Suprapubic skin (tissue), 4 donors: ENCODE measurements at regions not wholly inside any gene's neighbourhood (a gene's known extent, or its start where the extent isn't known, plus 50 kb on each side); places are given as distances from the start of the nearest gene placed in this dataset.

ENCODE experiments used
- DNase-seq, 2 donors: peaks; one replicate each; pipeline ENCODE4 v3.0.0-alpha.2; 2019; ENCODE audit warnings: low spot score in 2 of 2
- H3K27ac ChIP-seq: fragments of 200-600 bp; sonication (generic); one replicate; pipeline ENCODE4 v1.5.1; 2019
- H3K27me3 ChIP-seq: fragments of 200-600 bp; sonication (generic); one replicate; pipeline ENCODE4 v1.5.1; 2019
- H3K36me3 ChIP-seq: fragments of 200-600 bp; sonication (generic); one replicate; pipeline ENCODE4 v1.5.1; 2019
- H3K4me1 ChIP-seq: fragments of 200-600 bp; sonication (generic); one replicate; pipeline ENCODE4 v1.5.1; 2019
- H3K4me3 ChIP-seq: fragments of 200-600 bp; sonication (generic); one replicate; pipeline ENCODE4 v1.5.1; 2019; ENCODE audit warnings: mild to moderate bottlenecking
- H3K9me3 ChIP-seq: fragments of 200-600 bp; sonication (generic); one replicate; pipeline ENCODE4 v1.5.1; 2019
- EP300 ChIP-seq: sonication (generic); formaldehyde crosslinking; IDR thresholded peaks from one replicate; pipeline ENCODE4 v1.6.1; 2017; ENCODE audit warnings: antibody characterized with exemption
- POLR2A ChIP-seq, 2 donors: fragments of 450-650 bp; IDR thresholded peaks; one replicate each; pipeline ENCODE4 v1.6.1; 2017; ENCODE audit warnings: antibody characterized with exemption in 2 of 2, mild to moderate bottlenecking in 2 of 2, moderate library complexity in 2 of 2
- POLR2AphosphoS5 ChIP-seq, 3 donors: sonication (generic); formaldehyde crosslinking; IDR thresholded peaks; one replicate each; pipeline ENCODE4 v1.6.1; 2017; ENCODE audit warnings: antibody characterized with exemption in 3 of 3
- WGBS: methylation state at CpG from one replicate; pipeline ENCODE4 v1.1.5; 2018; 5-methylcytosine and 5-hydroxymethylcytosine counted together
- TF ChIP-seq, protein P1 (sequence below), 2 donors: fragments of 200-600 bp in 1 of 2; fragments of 450-650 bp in 1 of 2; sonication (generic) in 1 of 2; IDR thresholded peaks; one replicate each; pipeline ENCODE4 v1.5.1; 2016 to 2019; ENCODE audit warnings: antibody characterized with exemption in 2 of 2, mild to moderate bottlenecking in 1 of 2, moderate library complexity in 1 of 2

DNA sequence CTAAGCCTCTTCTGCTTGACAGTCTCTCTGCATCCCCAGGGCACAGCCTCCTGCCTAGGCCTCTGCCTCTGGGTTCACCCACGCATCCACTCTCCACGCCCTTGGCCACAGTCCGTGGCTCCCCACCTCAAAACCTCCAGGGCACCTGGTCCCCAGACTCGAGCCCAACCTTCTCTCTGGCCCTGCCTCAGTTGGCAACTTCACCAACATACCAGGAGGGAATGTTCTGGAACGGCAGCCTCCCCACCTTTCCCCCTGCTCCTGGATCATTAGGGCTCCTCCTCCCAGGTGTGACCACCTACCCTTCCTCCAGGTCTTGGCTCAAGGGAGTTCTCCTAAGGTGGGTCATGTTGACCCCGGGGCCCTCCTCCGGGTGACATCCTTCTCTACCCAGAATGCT is 69.1 kb downstream of the SOX1 start:
- H3K27ac ChIP-seq: no peak overlapping the region
- H3K27me3 ChIP-seq: peaks cover 50% of the 10 kb centered on the region
- H3K4me1 ChIP-seq: no peaks in the 10 kb centered on the region
- WGBS: 83% methylated on average over 7 of the region's 7 CpGs
- H3K9me3 ChIP-seq: no peaks in the 10 kb centered on the region
- no peaks in the 10 kb centered on the region for H3K36me3 ChIP-seq
- TF ChIP-seq POLR2A (IDR thresholded peaks at IDR 0.05) (no peak), EP300 (no peak), POLR2AphosphoS5 (IDR thresholded peaks at IDR 0.05) (no peak)
- TF ChIP-seq, protein P1, sequence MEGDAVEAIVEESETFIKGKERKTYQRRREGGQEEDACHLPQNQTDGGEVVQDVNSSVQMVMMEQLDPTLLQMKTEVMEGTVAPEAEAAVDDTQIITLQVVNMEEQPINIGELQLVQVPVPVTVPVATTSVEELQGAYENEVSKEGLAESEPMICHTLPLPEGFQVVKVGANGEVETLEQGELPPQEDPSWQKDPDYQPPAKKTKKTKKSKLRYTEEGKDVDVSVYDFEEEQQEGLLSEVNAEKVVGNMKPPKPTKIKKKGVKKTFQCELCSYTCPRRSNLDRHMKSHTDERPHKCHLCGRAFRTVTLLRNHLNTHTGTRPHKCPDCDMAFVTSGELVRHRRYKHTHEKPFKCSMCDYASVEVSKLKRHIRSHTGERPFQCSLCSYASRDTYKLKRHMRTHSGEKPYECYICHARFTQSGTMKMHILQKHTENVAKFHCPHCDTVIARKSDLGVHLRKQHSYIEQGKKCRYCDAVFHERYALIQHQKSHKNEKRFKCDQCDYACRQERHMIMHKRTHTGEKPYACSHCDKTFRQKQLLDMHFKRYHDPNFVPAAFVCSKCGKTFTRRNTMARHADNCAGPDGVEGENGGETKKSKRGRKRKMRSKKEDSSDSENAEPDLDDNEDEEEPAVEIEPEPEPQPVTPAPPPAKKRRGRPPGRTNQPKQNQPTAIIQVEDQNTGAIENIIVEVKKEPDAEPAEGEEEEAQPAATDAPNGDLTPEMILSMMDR (IDR thresholded peaks at IDR 0.05): no peak
- H3K4me3 ChIP-seq: no peak overlapping the region
- DNase-seq: no peak

DNA sequence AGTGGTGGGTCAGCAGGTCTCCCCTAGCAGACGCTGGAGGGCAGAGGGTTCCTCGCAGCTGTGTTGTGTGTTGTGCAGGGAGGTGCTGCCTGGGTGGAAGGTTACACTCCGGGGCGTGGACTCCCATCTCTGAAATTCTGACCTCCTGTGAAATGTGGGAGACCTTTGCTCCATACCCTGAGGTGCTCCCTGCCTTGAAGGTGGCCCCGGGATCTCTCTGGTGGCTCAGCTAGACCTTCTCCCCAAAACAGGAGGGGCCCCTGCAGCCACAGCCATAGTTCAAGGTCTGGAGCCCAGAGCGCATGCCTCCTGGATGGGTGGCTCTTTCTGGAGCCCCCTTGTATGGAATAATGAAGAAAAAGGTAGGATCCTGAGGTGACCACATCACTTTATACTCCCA is 70.2 kb downstream of the SOX1 start:
- WGBS: 75% methylated on average over 6 of the region's 6 CpGs

DNA sequence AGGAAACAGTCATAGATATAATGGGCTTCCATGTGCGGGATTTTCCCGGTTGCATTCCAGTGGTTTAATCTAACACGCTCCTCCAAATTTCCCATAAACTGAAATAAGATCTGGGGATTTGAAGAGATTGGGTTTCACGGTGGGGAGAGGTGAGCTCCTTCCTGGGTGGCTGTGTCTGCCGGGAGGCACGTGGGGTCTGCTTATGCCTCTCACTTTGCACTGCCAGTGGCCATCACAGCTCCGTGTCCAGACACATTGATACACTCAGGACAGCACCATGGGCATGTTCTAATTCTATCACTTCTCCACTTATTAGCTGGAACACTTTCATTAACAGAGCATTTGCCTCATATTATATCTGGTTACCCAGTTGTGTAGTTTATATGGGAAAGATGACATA is 73.4 kb downstream of the SOX1 start:
- WGBS: 35% methylated on average over 7 of the region's 7 CpGs
- no peak overlapping the region for H3K27ac ChIP-seq
- H3K27me3 ChIP-seq: peaks cover 32% of the 10 kb centered on the region
- TF ChIP-seq EP300 (no peak), POLR2AphosphoS5 (IDR thresholded peaks at IDR 0.05) (no peak), POLR2A (IDR thresholded peaks at IDR 0.05) (no peak)
- TF ChIP-seq, protein P1 (IDR thresholded peaks at IDR 0.05): no peak
- H3K4me1 ChIP-seq: no peaks in the 10 kb centered on the region
- DNase-seq: no peak
- H3K4me3 ChIP-seq: no peak overlapping the region
- H3K36me3 ChIP-seq: no peaks in the 10 kb centered on the region
- H3K9me3 ChIP-seq: no peaks in the 10 kb centered on the region

More for the DNA sequence above, 70.2 kb downstream of the SOX1 start:
- H3K4me3 ChIP-seq: no peak overlapping the region
- H3K27me3 ChIP-seq: peaks cover 47% of the 10 kb centered on the region
- no peaks in the 10 kb centered on the region for H3K4me1 ChIP-seq
- DNase-seq: peak in 1 of 2 donors; percentile 40
- no peak overlapping the region for H3K27ac ChIP-seq
- TF ChIP-seq EP300: no peak
- TF ChIP-seq, protein P1 (IDR thresholded peaks at IDR 0.05): no peak
- TF ChIP-seq POLR2AphosphoS5 (IDR thresholded peaks at IDR 0.05): no peak
- TF ChIP-seq POLR2A (IDR thresholded peaks at IDR 0.05): no peak
- no peaks in the 10 kb centered on the region for H3K9me3 ChIP-seq
- no peaks in the 10 kb centered on the region for H3K36me3 ChIP-seq

DNA sequence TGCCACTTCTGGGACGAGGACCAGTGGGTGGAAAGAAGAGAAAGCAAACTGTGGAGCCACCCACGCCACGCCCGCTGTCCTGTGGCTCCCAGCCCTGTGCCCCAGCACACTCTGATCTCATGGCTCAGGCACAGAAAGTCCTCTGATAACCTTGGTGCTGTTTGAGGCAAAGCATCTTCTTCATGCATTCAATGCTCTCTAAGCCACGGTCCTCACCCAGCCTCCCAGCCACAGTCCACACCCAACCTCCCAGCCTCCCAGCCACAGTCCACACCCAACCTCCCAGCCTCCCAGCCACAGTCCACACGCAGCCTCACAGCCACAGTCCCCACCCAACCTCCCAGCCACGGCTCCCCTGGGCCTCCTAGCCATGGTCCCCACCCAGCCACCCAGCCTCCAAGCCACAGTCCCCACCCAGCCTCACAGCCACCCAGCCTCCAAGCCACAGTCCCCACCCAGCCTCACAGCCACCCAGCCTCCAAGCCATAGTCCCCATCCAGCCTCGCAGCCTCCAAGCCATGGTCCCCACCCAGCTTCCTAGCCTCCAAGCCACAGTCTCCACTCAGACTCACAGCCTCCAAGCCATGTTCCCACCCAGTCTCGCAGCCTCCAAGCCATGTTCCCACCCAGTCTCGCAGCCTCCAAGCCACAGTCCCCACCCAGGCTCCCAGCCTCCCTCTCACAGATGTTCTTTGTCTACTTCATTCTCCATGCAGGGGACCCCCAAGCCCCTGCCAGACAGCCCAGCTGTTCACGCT is 74.9 kb downstream of the SOX1 start:
- no peaks in the 10 kb centered on the region for H3K9me3 ChIP-seq
- WGBS: 72% methylated on average over 11 of the region's 11 CpGs

DNA sequence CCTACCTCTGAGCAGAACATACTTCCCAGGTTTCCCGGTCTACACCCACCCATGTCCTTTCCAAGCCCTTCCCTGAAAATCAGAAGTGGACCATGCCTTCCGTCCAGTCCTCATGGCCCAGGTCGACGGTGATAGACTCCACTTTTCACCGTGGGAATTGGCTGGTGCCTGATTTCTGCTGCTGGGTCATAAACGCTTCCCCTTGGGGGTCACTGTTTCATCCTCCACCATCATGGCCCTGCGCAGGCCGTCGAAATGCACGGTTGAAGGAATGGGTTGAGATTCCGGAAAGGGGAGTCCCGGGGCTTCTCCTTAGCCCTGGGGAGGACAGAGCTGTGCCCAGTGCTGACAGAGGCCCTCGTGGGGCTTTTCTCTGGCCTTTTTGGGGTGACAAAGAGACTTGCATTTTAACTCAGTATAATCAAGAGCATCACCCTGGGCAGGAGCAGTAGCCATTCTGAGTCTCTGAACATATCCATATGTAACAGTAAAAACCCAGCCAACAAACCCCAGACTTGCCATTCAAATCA is 75.5 kb downstream of the SOX1 start:
- WGBS: 85% methylated on average over 13 of the region's 13 CpGs
- H3K4me3 ChIP-seq: no peak overlapping the region
- no peak overlapping the region for H3K27ac ChIP-seq

More for the DNA sequence above, 74.9 kb downstream of the SOX1 start:
- TF ChIP-seq, protein P1 (IDR thresholded peaks at IDR 0.05): no peak
- TF ChIP-seq POLR2AphosphoS5 (IDR thresholded peaks at IDR 0.05): no peak
- no peak for TF ChIP-seq EP300
- TF ChIP-seq POLR2A (IDR thresholded peaks at IDR 0.05): no peak
- DNase-seq: no peak
- no peak overlapping the region for H3K4me3 ChIP-seq
- H3K27me3 ChIP-seq: peaks cover 21% of the 10 kb centered on the region
- no peaks in the 10 kb centered on the region for H3K36me3 ChIP-seq
- no peak overlapping the region for H3K27ac ChIP-seq
- H3K4me1 ChIP-seq: no peaks in the 10 kb centered on the region

More for the DNA sequence above, 75.5 kb downstream of the SOX1 start:
- peaks cover 14% of the 10 kb centered on the region for H3K27me3 ChIP-seq
- H3K4me1 ChIP-seq: no peaks in the 10 kb centered on the region
- no peaks in the 10 kb centered on the region for H3K9me3 ChIP-seq
- DNase-seq: no peak
- no peak for TF ChIP-seq EP300
- TF ChIP-seq, protein P1 (IDR thresholded peaks at IDR 0.05): no peak
- TF ChIP-seq POLR2AphosphoS5 (IDR thresholded peaks at IDR 0.05): no peak
- no peaks in the 10 kb centered on the region for H3K36me3 ChIP-seq
